Ureter (tissue), 1 donor: ENCODE measurements at regions not wholly inside any gene's neighbourhood (a gene's known extent, or its start where the extent isn't known, plus 50 kb on each side); places are given as distances from the start of the nearest gene placed in this dataset.

Source experiments
- DNase-seq: peaks from one replicate; pipeline ENCODE4 v3.0.0-alpha.2; 2020; ENCODE audit warnings: low spot score
- donor health status: DM: yes; HTN: yes; CAD: no.

GRCh38 chr5:82358457-82358856 is 80.3 kb upstream of the RPS23 start:
- no peak for DNase-seq

DNA sequence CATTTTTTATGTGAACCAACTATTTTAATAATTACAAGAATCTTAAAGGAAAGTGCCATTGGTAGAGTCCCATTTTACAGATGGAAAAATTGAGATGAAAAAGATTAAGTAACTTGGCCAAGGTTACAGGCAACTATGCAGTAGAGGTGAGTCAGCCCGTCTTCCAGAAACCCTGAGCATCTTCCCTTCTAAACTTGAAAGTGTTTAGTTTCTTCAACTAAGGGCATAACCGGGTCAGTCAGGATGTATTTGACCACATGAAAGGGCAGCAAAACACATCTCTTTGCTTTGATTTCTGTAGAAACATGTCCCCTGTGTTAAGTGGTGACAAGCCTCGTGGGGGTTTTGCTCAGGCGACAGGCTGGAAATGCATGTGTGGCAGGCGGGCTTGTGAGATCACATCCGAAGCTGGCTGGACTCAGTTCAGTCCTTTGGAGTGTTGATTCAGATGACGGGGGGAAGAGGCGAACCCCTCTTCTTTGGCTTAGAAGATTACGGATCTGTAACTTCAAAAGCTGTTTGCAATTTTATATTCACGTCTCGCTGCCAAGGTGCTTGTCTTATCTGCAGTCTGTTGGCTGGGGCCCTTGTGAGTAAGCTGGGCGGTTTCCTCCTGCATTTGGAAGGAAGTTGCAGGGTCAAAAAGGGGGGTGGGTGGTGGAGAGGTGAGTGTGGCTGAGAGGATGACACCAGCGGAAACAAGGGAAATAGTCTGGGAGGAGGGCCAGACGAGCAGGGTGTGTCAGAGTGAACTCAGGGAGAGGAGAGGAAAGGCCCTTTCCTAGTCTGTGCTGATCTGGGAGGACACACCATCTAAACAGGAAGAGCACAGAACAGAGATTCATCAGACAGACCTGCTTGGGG is 78.9 kb upstream of the RPS23 start:
- peak; percentile 87 for DNase-seq

GRCh38 chr5:82356021-82356420 is 77.9 kb upstream of the RPS23 start:
- DNase-seq = no peak

- no peak for DNase-seq
Observed at GRCh38 chr5:82355496-82355895, 77.3 kb upstream of the RPS23 start.

- no peak for DNase-seq
Observed at GRCh38 chr5:82355053-82355452, 76.9 kb upstream of the RPS23 start.

DNA sequence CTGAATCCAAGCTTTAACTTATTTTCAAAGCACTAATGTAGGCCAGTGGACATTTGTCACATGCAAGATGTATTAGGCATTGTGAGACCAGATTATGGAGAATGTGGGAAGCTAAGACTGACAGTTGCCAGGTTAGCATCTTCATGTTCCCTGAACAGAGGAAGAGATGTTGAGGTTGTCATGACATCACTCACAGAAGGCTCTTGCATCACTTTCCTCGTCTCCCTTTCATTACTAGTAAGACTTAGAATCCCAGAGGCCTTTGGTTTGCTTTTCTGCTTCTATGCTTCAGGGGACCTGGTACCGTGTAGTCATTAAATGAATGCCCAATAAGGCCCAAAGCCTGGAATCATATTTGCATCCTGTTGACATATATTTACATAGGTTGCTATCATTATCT is 76.4 kb upstream of the RPS23 start:
- DNase-seq = no peak

- no peak for DNase-seq
Observed at GRCh38 chr5:82353522-82353921, 75.4 kb upstream of the RPS23 start.

- DNase-seq = no peak
Observed at GRCh38 chr5:82352146-82352791, 74.1 kb upstream of the RPS23 start.

- DNase-seq = no peak
Observed at GRCh38 chr5:82351754-82352145, 73.6 kb upstream of the RPS23 start.

- DNase-seq = no peak
Observed at GRCh38 chr5:82351297-82351696, 73.1 kb upstream of the RPS23 start.

DNA sequence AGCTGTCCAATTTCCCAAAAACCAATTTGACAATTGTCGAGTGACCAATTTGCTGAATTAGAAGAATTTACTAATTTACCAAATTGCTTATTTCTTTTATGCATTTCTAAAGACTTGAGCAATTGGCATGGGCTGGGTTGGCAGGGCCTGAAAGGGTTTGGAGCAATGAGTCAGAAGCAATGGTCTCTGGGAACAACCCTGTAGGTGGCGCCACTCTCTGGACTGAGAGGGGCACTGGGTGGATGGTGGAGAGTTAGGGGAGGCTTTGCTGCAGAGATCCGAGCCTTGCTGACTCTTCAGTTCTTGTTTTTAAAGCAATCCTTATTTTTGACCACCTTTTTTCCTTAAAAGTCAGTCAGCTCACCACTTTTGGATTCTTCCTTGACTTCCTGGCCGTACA is 71.5 kb upstream of the RPS23 start:
- no peak for DNase-seq

GRCh38 chr5:82348784-82349425 is 70.8 kb upstream of the RPS23 start:
- no peak for DNase-seq

DNA sequence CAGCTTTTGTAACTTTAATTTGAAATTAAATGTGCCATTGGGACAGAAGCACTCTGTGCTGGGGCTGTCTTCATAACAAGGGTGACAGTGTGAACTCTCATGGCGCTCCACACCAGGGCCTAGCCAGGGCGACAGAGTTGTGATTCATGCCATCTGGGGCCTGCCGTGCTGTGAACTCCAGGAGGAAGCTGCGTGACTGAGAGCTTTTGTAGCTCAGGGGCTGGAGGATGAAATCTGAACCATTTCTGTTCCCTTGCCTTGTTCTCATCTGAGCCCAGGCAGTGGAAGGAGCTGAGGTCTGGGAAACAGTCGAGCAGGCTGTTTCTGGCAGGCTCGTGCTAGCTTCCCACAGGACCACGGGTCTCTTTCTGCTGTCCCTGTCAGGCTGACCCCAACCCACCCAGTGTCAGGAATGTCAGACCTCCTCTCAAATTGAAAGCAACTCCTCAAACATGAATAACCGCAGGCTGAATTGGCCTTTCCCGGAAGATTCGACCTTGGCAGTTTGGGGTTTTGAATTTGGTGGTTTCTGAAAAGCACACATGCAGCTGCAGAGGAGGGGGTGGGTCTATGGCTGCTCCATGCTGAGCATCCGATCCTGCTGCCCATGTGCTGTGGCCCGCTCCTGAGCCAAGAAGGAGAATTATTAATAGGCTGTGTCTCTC is 69.2 kb upstream of the RPS23 start:
- no peak for DNase-seq

- DNase-seq = no peak
Observed at GRCh38 chr5:82346399-82347165, 68.4 kb upstream of the RPS23 start.

DNA sequence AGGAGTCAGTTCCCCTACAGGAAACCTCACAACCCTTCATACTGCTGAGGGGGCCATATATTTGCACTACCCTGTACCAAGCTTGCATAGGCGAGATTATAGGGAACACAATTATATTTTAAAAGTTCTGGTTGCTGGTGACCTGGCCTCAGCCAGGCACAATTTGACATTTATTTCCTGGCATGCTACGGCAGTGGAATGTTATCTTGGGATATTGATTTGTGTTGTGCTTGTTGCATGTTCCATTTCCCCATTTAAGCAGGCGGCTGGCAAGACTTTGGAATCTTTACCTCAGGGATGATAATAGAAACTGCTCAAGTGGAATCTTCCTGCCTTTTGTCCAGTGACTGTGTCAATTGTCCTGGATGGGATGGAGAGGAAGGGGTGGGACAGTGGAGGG is 67.0 kb upstream of the RPS23 start:
- no peak for DNase-seq

- no peak for DNase-seq
Observed at GRCh38 chr5:82341325-82341724, 63.2 kb upstream of the RPS23 start.

- no peak for DNase-seq
Observed at GRCh38 chr5:82340799-82341198, 62.6 kb upstream of the RPS23 start.

DNA sequence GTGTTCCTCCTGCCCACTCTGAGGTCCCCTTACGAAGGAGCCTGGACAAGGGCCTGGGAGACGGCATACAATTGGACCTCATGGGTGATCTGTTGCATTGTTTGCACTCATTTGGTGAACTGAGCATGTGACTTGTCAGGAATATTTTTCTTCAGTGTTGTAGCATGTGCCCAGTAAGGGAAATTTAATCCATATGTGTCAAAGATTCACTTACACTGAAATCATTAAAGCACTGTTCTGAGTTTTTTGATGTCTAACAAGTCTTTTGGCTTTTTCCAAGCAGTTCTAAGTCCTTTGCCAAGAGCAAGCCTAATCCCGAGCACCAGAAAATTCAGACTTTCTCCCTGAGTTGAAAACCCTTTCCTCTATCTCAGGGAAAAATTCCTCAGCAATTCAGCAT is 61.6 kb upstream of the RPS23 start:
- DNase-seq = no peak

- DNase-seq = no peak
Observed at GRCh38 chr5:82338771-82339373, 60.7 kb upstream of the RPS23 start.

- DNase-seq = no peak
Observed at GRCh38 chr5:82336959-82337351, 58.8 kb upstream of the RPS23 start.
